WERI-Rb-1 (cell line): ENCODE measurements at regions not wholly inside any gene's neighbourhood (a gene's known extent, or its start where the extent isn't known, plus 50 kb on each side); places are given as distances from the start of the nearest gene placed in this dataset.

Source experiments
- DNase-seq: peaks from one replicate; pipeline ENCODE4 v3.0.0-alpha.2; 2020
- H3K27ac ChIP-seq: fragments of 250-450 bp; sonication (Bioruptor Pico); 2 replicates; pipeline ENCODE4 v1.5.1; 2020; ENCODE audit warnings: mild to moderate bottlenecking, moderate library complexity
- H3K27me3 ChIP-seq: fragments of 250-450 bp; sonication (Bioruptor Pico); 2 replicates; pipeline ENCODE4 v1.5.1; 2021; ENCODE audit warnings: mild to moderate bottlenecking, low read depth, moderate library complexity; ENCODE audit not compliant: insufficient read depth, severe bottlenecking
- H3K36me3 ChIP-seq: fragments of 250-450 bp; sonication (Bioruptor Pico); 2 replicates; pipeline ENCODE4 v1.5.1; 2020; ENCODE audit warnings: mild to moderate bottlenecking, moderate library complexity
- H3K4me3 ChIP-seq: 2 replicates; pipeline ENCODE4 v1.5.1; 2011; ENCODE audit warnings: low read depth, mild to moderate bottlenecking, control low read depth, low read length
- H3K9me3 ChIP-seq: fragments of 250-450 bp; sonication (Bioruptor Pico); 2 replicates; pipeline ENCODE4 v1.5.1; 2021; ENCODE audit warnings: mild to moderate bottlenecking, moderate library complexity; ENCODE audit not compliant: severe bottlenecking
- CTCF ChIP-seq: IDR thresholded peaks from 2 replicates; pipeline ENCODE4 v1.5.1; 2011; ENCODE audit warnings: low read depth, mild to moderate bottlenecking, control low read depth, inconsistent platforms, low read length

GRCh38 chr18:51588616-51589015 is 391.1 kb upstream of the MEX3C start:
- H3K9me3 ChIP-seq, result no peaks in the 10 kb centered on the region
- no peak for TF ChIP-seq CTCF
- H3K27ac ChIP-seq, result no peak overlapping the region
- H3K27me3 ChIP-seq, result no peaks in the 10 kb centered on the region
- no peak overlapping the region for H3K4me3 ChIP-seq
- DNase-seq, result no peak
- H3K36me3 ChIP-seq, result no peaks in the 10 kb centered on the region

GRCh38 chr18:51593931-51594330 is 396.4 kb upstream of the MEX3C start:
- no peak for TF ChIP-seq CTCF
- no peaks in the 10 kb centered on the region for H3K27me3 ChIP-seq
- no peak overlapping the region for H3K27ac ChIP-seq
- no peak overlapping the region for H3K4me3 ChIP-seq
- H3K36me3 ChIP-seq, result no peaks in the 10 kb centered on the region
- no peak for DNase-seq
- peaks cover 9% of the 10 kb centered on the region for H3K9me3 ChIP-seq

GRCh38 chr18:51603111-51603510 is 405.6 kb upstream of the MEX3C start:
- DNase-seq, result peak; percentile 75
- no peak overlapping the region for H3K4me3 ChIP-seq

GRCh38 chr18:51603551-51603950 is 406.1 kb upstream of the MEX3C start:
- H3K9me3 ChIP-seq, result no peaks in the 10 kb centered on the region
- H3K36me3 ChIP-seq, result no peaks in the 10 kb centered on the region
- no peak overlapping the region for H3K4me3 ChIP-seq
- DNase-seq, result peak; percentile 43
- H3K27ac ChIP-seq, result peak overlapping the region; percentile 24
- H3K27me3 ChIP-seq, result no peaks in the 10 kb centered on the region
- TF ChIP-seq CTCF, result no peak

More at GRCh38 chr18:51603111-51603510, 405.6 kb upstream of the MEX3C start:
- Histone ChIP-seq H3K36me3 (no peaks in the 10 kb centered on the region), H3K27me3 (no peaks in the 10 kb centered on the region), H3K9me3 (peaks cover 1% of the 10 kb centered on the region), H3K27ac (peak overlapping the region; percentile 24)
- TF ChIP-seq CTCF, result no peak

GRCh38 chr18:51610481-51610880 is 413.0 kb upstream of the MEX3C start:
- H3K4me3 ChIP-seq, result no peak overlapping the region
- DNase-seq, result no peak
- H3K36me3 ChIP-seq, result no peaks in the 10 kb centered on the region
- H3K27ac ChIP-seq, result no peak overlapping the region
- H3K27me3 ChIP-seq, result no peaks in the 10 kb centered on the region
- no peaks in the 10 kb centered on the region for H3K9me3 ChIP-seq
- no peak for TF ChIP-seq CTCF

- DNase-seq, result no peak
- Histone ChIP-seq H3K27me3 (no peaks in the 10 kb centered on the region), H3K4me3 (no peak overlapping the region), H3K36me3 (no peaks in the 10 kb centered on the region), H3K9me3 (no peaks in the 10 kb centered on the region), H3K27ac (no peak overlapping the region)
- no peak for TF ChIP-seq CTCF
Measured at GRCh38 chr18:51611326-51611725, 413.8 kb upstream of the MEX3C start.
